Keratinocyte (primary cell): ENCODE measurements at regions not wholly inside any gene's neighbourhood (a gene's known extent, or its start where the extent isn't known, plus 50 kb on each side); places are given as distances from the start of the nearest gene placed in this dataset.

Source experiments
- EZH2 ChIP-seq: IDR thresholded peaks from one replicate; pipeline ENCODE4 v1.6.1; 2012; ENCODE audit warnings: inconsistent platforms, mild to moderate bottlenecking, low read length, moderate library complexity
- TF ChIP-seq, protein P1 (sequence below), 3 experiments: IDR thresholded peaks in 1 of 3; conservative IDR thresholded peaks in 1 of 3; optimal IDR thresholded peaks in 1 of 3; 2 replicates in 2 of 3; 3 replicates in 1 of 3; pipeline versions ENCODE3 to v1.5.1; 2011; ENCODE audit warnings: low read length in 3 of 3, mild to moderate bottlenecking in 3 of 3, moderate library complexity in 2 of 3, control low read depth in 1 of 3, inconsistent platforms in 1 of 3; ENCODE audit not compliant: insufficient read depth in 2 of 3; ENCODE audit errors: extremely low read depth in 1 of 3

DNA sequence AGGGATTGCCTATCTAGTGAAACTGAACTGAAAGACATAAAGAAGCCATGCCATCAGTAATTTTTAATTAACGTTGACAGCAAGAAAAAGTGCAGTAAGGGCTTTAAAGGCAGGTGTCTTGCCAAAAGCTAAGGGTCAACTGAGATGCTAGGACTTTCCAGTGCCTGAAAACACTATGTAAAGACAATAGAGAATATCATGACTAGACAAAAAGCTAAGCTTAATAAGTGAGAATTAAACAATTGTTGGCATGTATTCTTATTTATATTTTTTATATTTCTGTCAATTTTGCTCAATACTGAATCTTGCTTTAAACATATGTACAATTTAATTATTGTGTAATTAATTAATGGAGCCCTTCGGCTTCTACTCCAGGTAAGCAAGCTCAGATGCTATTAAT, 803.1 kb downstream of the IGSF11 start:
- TF ChIP-seq, protein P1, sequence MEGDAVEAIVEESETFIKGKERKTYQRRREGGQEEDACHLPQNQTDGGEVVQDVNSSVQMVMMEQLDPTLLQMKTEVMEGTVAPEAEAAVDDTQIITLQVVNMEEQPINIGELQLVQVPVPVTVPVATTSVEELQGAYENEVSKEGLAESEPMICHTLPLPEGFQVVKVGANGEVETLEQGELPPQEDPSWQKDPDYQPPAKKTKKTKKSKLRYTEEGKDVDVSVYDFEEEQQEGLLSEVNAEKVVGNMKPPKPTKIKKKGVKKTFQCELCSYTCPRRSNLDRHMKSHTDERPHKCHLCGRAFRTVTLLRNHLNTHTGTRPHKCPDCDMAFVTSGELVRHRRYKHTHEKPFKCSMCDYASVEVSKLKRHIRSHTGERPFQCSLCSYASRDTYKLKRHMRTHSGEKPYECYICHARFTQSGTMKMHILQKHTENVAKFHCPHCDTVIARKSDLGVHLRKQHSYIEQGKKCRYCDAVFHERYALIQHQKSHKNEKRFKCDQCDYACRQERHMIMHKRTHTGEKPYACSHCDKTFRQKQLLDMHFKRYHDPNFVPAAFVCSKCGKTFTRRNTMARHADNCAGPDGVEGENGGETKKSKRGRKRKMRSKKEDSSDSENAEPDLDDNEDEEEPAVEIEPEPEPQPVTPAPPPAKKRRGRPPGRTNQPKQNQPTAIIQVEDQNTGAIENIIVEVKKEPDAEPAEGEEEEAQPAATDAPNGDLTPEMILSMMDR (optimal IDR thresholded peaks at IDR 0.05 in 1 of 3, IDR thresholded peaks at IDR 0.05 in 1 of 3, conservative IDR thresholded peaks at IDR 0.05 in 1 of 3; ENCODE audit: extremely low read depth in 1 of 3, insufficient read depth in 2 of 3, low read length in 3 of 3), result no peak
- no peak for TF ChIP-seq EZH2
